SH-SY5Y (cell line): ENCODE measurements at regions not wholly inside any gene's neighbourhood (a gene's known extent, or its start where the extent isn't known, plus 50 kb on each side); places are given as distances from the start of the nearest gene placed in this dataset.

Experiments
- GATA2 ChIP-seq: IDR thresholded peaks from 2 replicates; pipeline ENCODE4 v1.6.1; 2011; ENCODE audit warnings: mild to moderate bottlenecking, low read depth, low read length
- GATA3 ChIP-seq: IDR thresholded peaks from 2 replicates; pipeline ENCODE4 v1.6.1; 2011; ENCODE audit warnings: low read depth, mild to moderate bottlenecking, low read length, moderate library complexity

GRCh38 chr6:84979541-84979940 lies 215.1 kb upstream of the TBX18 start:
- TF ChIP-seq GATA2 (no peak), GATA3 (no peak)
